HCT116 (cell line): ENCODE measurements at regions not wholly inside any gene's neighbourhood (a gene's known extent, or its start where the extent isn't known, plus 50 kb on each side); places are given as distances from the start of the nearest gene placed in this dataset.

Experiments
- ATAC-seq: fragments of 200-7000 bp; cut with Tn5 transposase; 2 replicates; pipeline ENCODE4 v1.9.1; 2020; ENCODE audit warnings: mild to moderate bottlenecking, moderate library complexity
- BruUV-seq: library from RNA; stranded (reverse); fragments of 400-500 nt; replicated peaks from 2 replicates; lab custom pipeline; 2021; lab: Mats Ljungman, UMichigan
- CTCF ChIA-PET: fragments of 300-600 bp; sonication (Branson Sonifier 250); formaldehyde crosslinking; loops from one replicate; lab custom pipeline; 2021; ENCODE audit warnings: antibody characterized with exemption; lab: Charles Lee
- POLR2A ChIA-PET: fragments of 300-600, 350-600 bp; sonication (Branson Sonifier 250); formaldehyde crosslinking; loops from one replicate; lab custom pipeline; 2021; ENCODE audit warnings: antibody characterized with exemption; lab: Charles Lee
- RAD21 ChIA-PET, 2 experiments: fragments of 300-600 bp; sonication (Branson Sonifier 250); formaldehyde crosslinking; loops; one replicate each; lab custom pipeline; 2023; ENCODE audit warnings: low total read pairs in 2 of 2; ENCODE audit not compliant: uncharacterized antibody in 2 of 2, unreplicated experiment in 2 of 2, low non-redundant PET in 1 of 2; lab: Charles Lee
- DNase-seq: peaks from one replicate; pipeline ENCODE4 v3.0.0-alpha.2; 2010; ENCODE audit warnings: low read depth, low spot score
- H2AFZ ChIP-seq: fragments of 200-600 bp; shearing (Covaris generic), sonication (generic); 2 replicates; pipeline ENCODE4 v1.6.1; 2017; ENCODE audit warnings: low read depth, mixed run types, mixed read lengths, antibody characterized with exemption, low read length; ENCODE audit not compliant: poor library complexity, severe bottlenecking
- H3K27ac ChIP-seq: 2 replicates; pipeline ENCODE4 v1.5.1; 2012; ENCODE audit warnings: low read depth, low read length
- H3K27me3 ChIP-seq: fragments of 200-600 bp; sonication (generic); 2 replicates; pipeline ENCODE4 v1.6.1; 2016; ENCODE audit warnings: mixed run types, low read length, mixed read lengths; ENCODE audit not compliant: insufficient read depth
- H3K36me3 ChIP-seq, 2 experiments: fragments of 200-500 bp in 1 of 2; fragments of 200-600 bp in 1 of 2; sonication (Bioruptor generic) in 1 of 2; sonication (generic) in 1 of 2; 2 replicates each; pipeline versions ENCODE4 v1.5.1 to v1.6.1; 2014 to 2016; ENCODE audit warnings: low read length in 2 of 2, inconsistent platforms in 1 of 2, mixed read lengths in 1 of 2, mixed run types in 1 of 2; ENCODE audit not compliant: insufficient read depth in 2 of 2, control insufficient read depth in 1 of 2
- H3K4me1 ChIP-seq, 2 experiments: fragments of 200-600 bp in 1 of 2; sonication (generic) in 1 of 2; 2 replicates each; pipeline versions ENCODE4 v1.5.1 to v1.6.1; 2012 to 2017; ENCODE audit warnings: low read length in 2 of 2, inconsistent platforms in 1 of 2, mild to moderate bottlenecking in 1 of 2, mixed read lengths in 1 of 2, mixed run types in 1 of 2, moderate library complexity in 1 of 2; ENCODE audit not compliant: insufficient read depth in 2 of 2, control insufficient read depth in 1 of 2
- H3K4me2 ChIP-seq: fragments of 200-600 bp; sonication (generic); 2 replicates; pipeline ENCODE4 v1.6.1; 2017; ENCODE audit warnings: mixed run types, low read length, mixed read lengths
- H3K4me3 ChIP-seq, 2 experiments: fragments of 200-600 bp in 1 of 2; sonication (generic) in 1 of 2; replicated peaks in 1 of 2; 2 replicates each; pipeline ENCODE4 v1.5.1; 2011 to 2016; ENCODE audit warnings: low read length in 2 of 2, control low read depth in 1 of 2, low read depth in 1 of 2, mild to moderate bottlenecking in 1 of 2, mixed read lengths in 1 of 2, mixed run types in 1 of 2
- H3K79me2 ChIP-seq: fragments of 200-600 bp; sonication (generic); 2 replicates; pipeline ENCODE4 v1.6.1; 2017; ENCODE audit warnings: mild to moderate bottlenecking, mixed run types, low read length, moderate library complexity, mixed read lengths; ENCODE audit not compliant: insufficient read depth
- H3K9ac ChIP-seq: fragments of 200-600 bp; sonication (generic); 2 replicates; pipeline ENCODE4 v1.6.1; 2016; ENCODE audit warnings: low read length, mixed read lengths
- H3K9me2 ChIP-seq: fragments of 200-600 bp; sonication (generic), shearing (Covaris generic); 2 replicates; pipeline ENCODE4 v1.6.1; 2017; ENCODE audit warnings: mixed run types, mild to moderate bottlenecking, moderate library complexity; ENCODE audit not compliant: insufficient read depth
- H3K9me3 ChIP-seq, 2 experiments: fragments of 200-500 bp in 1 of 2; fragments of 200-600 bp in 1 of 2; sonication (Bioruptor generic) in 1 of 2; sonication (generic) in 1 of 2; 2 replicates each; pipeline ENCODE4 v1.6.1; 2014 to 2017; ENCODE audit warnings: low read length in 2 of 2, mixed read lengths in 2 of 2, inconsistent platforms in 1 of 2, low read depth in 1 of 2, mild to moderate bottlenecking in 1 of 2, mixed run types in 1 of 2, moderate library complexity in 1 of 2; ENCODE audit not compliant: control insufficient read depth in 1 of 2, insufficient read depth in 1 of 2
- H4K20me1 ChIP-seq: fragments of 200-600 bp; sonication (generic), shearing (Covaris generic); 2 replicates; pipeline ENCODE4 v1.6.1; 2017; ENCODE audit warnings: mixed run types, mild to moderate bottlenecking, moderate library complexity; ENCODE audit not compliant: insufficient read depth
- CTCF ChIP-seq, 3 experiments: fragments of 200-600 bp in 1 of 3; sonication (generic) in 1 of 3; IDR thresholded peaks in 2 of 3; conservative IDR thresholded peaks in 1 of 3; 2 replicates each; pipeline ENCODE4 v1.5.1; 2012 to 2017; ENCODE audit warnings: low read depth in 2 of 3, low read length in 2 of 3, antibody characterized with exemption in 1 of 3, borderline replicate concordance in 1 of 3, control low read depth in 1 of 3, mild to moderate bottlenecking in 1 of 3, mixed read lengths in 1 of 3, mixed run types in 1 of 3, moderate library complexity in 1 of 3; ENCODE audit not compliant: insufficient read depth in 1 of 3
- REST ChIP-seq: IDR thresholded peaks from 2 replicates; pipeline ENCODE4 v1.6.1; 2012; ENCODE audit warnings: low read depth
- ZFX ChIP-seq: fragments of 450-650 bp; IDR thresholded peaks from 2 replicates; pipeline ENCODE4 v1.6.1; 2017
- ZNF274 ChIP-seq: fragments of 200-500 bp; sonication (Bioruptor generic); IDR thresholded peaks from 2 replicates; pipeline ENCODE4 v1.6.1; 2014; ENCODE audit warnings: mild to moderate bottlenecking, low read depth, low read length, inconsistent platforms
- intact Hi-C: fragments of 100-400 bp; cut with micrococcal nuclease; formaldehyde crosslinking; loops from 2 replicates; pipeline ENCODE4 v1.10.0; 2022

- H3K9me3 ChIP-seq: no peaks in the 10 kb centered on the region
- no peak for TF ChIP-seq REST
- no peak for TF ChIP-seq ZFX
- TF ChIP-seq CTCF (IDR thresholded peaks at IDR 0.05 in 2 of 3, conservative IDR thresholded peaks at IDR 0.05 in 1 of 3; ENCODE audit: borderline replicate concordance in 1 of 3, insufficient read depth in 1 of 3, low read depth in 2 of 3, low read length in 2 of 3): no peak
- TF ChIP-seq ZNF274: no peak
- POLR2A ChIA-PET: no interaction called here
- no peaks in the 10 kb centered on the region for H3K79me2 ChIP-seq
- no peak for ATAC-seq
- no peaks in the 10 kb centered on the region for H3K9me2 ChIP-seq
- no peak overlapping the region for H3K4me3 ChIP-seq
- no peak overlapping the region for H2AFZ ChIP-seq
- no peaks in the 10 kb centered on the region for H4K20me1 ChIP-seq
- no peak for DNase-seq
- no peak overlapping the region for H3K4me2 ChIP-seq
- H3K36me3 ChIP-seq: no peaks in the 10 kb centered on the region
- intact Hi-C loops: loop anchor here (5.0 kb wide), 1 partner anchor 589 kb away; no protein-coding TSS in a partner anchor
- CTCF ChIA-PET: no interaction called here
- no peaks in the 10 kb centered on the region for H3K4me1 ChIP-seq
- H3K9ac ChIP-seq: no peak overlapping the region
- no peaks in the 10 kb centered on the region for H3K27me3 ChIP-seq
- RAD21 ChIA-PET: no interaction called here
- BruUV-seq: no TSS peak
- no peak overlapping the region for H3K27ac ChIP-seq
Measured at GRCh38 chr14:89033756-89034155, 209.3 kb downstream of the TTC8 start.
